GM10248 (cell line): ENCODE measurements at regions not wholly inside any gene's neighbourhood (a gene's known extent, or its start where the extent isn't known, plus 50 kb on each side); places are given as distances from the start of the nearest gene placed in this dataset.

Source experiments
- CTCF ChIA-PET: fragments of 300-600 bp; sonication (Branson Sonifier 250); formaldehyde crosslinking; extraction: SDS; loops from one replicate; lab custom pipeline; 2021; ENCODE audit warnings: antibody characterized with exemption; lab: Yijun Ruan, JAX
- POLR2A ChIA-PET: fragments of 350-650 bp; sonication (Branson Sonifier 250); formaldehyde crosslinking; extraction: SDS; loops from one replicate; lab custom pipeline; 2020; ENCODE audit warnings: antibody characterized with exemption; lab: Yijun Ruan, JAX
- DNase-seq: peaks from one replicate; pipeline ENCODE4 v3.0.0; 2012; ENCODE audit errors: extremely low spot score
- CTCF ChIP-seq: IDR thresholded peaks from 2 replicates; pipeline ENCODE4 v1.5.1; 2012; ENCODE audit warnings: mild to moderate bottlenecking, low read depth; ENCODE audit errors: extremely low read depth, missing control alignments, control extremely low read depth

GRCh38 chr16:11448796-11449416 is 103.6 kb downstream of the RMI2 start:
- DNase-seq: no peak
- TF ChIP-seq CTCF: no peak
- CTCF ChIA-PET: interaction anchor here (1.3 to 1.7 kb wide), 3 partner anchors 41 to 192 kb away, joined by 3 to 5 read pairs (median 4); no protein-coding TSS in a partner anchor
- POLR2A ChIA-PET: no interaction called here

GRCh38 chr16:11449716-11450115 is 104.5 kb downstream of the RMI2 start:
- TF ChIP-seq CTCF: no peak
- ChIA-PET CTCF (no interaction called here), POLR2A (no interaction called here)
- no peak for DNase-seq

- POLR2A ChIA-PET: no interaction called here
- CTCF ChIA-PET: no interaction called here
- TF ChIP-seq CTCF: no peak
- no peak for DNase-seq
Observed at GRCh38 chr16:11450136-11450535, 104.9 kb downstream of the RMI2 start.

GRCh38 chr16:11452298-11452697 is 107.0 kb downstream of the RMI2 start:
- DNase-seq: no peak
- TF ChIP-seq CTCF: no peak
- CTCF ChIA-PET: no interaction called here
- POLR2A ChIA-PET: no interaction called here

- POLR2A ChIA-PET: no interaction called here
- CTCF ChIA-PET: no interaction called here
- TF ChIP-seq CTCF: no peak
- DNase-seq: no peak
Observed at GRCh38 chr16:11452746-11453389, 107.6 kb downstream of the RMI2 start.

- CTCF ChIA-PET: no interaction called here
- no peak for DNase-seq
- TF ChIP-seq CTCF: no peak
- POLR2A ChIA-PET: interaction anchor here (0.6 kb wide), 1 partner anchor 111 kb away, joined by 4 read pairs; no protein-coding TSS in a partner anchor
Observed at GRCh38 chr16:11456741-11457140, 111.5 kb downstream of the RMI2 start.
